GM18499 (cell line): ENCODE measurements at regions not wholly inside any gene's neighbourhood (a gene's known extent, or its start where the extent isn't known, plus 50 kb on each side); places are given as distances from the start of the nearest gene placed in this dataset.

Experiments used
- ATAC-seq: cut with Tn5 transposase; IDR thresholded peaks from one replicate; pipeline ENCODE4 v1.9.1; 2021; ENCODE audit warnings: moderate number of reproducible peaks; ENCODE audit not compliant: insufficient read depth, unreplicated experiment

- ATAC-seq, result no peak
Measured at GRCh38 chr5:93891491-93892480, 150.4 kb upstream of the POU5F2 start.

- ATAC-seq, result no peak
Measured at GRCh38 chr5:93890657-93891056, 149.3 kb upstream of the POU5F2 start.

GRCh38 chr5:93887678-93888077, 146.3 kb upstream of the POU5F2 start:
- no peak for ATAC-seq

- ATAC-seq, result no peak
Measured at GRCh38 chr5:93886917-93887361, 145.5 kb upstream of the POU5F2 start.

- no peak for ATAC-seq
Measured at GRCh38 chr5:93886098-93886806, 144.9 kb upstream of the POU5F2 start.

- no peak for ATAC-seq
Measured at GRCh38 chr5:93884254-93884653, 142.9 kb upstream of the POU5F2 start.

- ATAC-seq, result no peak
Measured at GRCh38 chr5:93883459-93883858, 142.1 kb upstream of the POU5F2 start.

GRCh38 chr5:93875693-93876092, 134.3 kb upstream of the POU5F2 start:
- ATAC-seq, result no peak

GRCh38 chr5:93874491-93874890, 133.1 kb upstream of the POU5F2 start:
- ATAC-seq, result peak; percentile 41

- ATAC-seq, result peak; percentile 52
Measured at GRCh38 chr5:93874080-93874479, 132.7 kb upstream of the POU5F2 start.

- ATAC-seq, result no peak
Measured at GRCh38 chr5:93873211-93873736, 131.9 kb upstream of the POU5F2 start.

- no peak for ATAC-seq
Measured at GRCh38 chr5:93870649-93871048, 129.2 kb upstream of the POU5F2 start.

- no peak for ATAC-seq
Measured at GRCh38 chr5:93868851-93869250, 127.5 kb upstream of the POU5F2 start.

- no peak for ATAC-seq
Measured at GRCh38 chr5:93850311-93850710, 108.9 kb upstream of the POU5F2 start.

GRCh38 chr5:93845376-93845775, 104.0 kb upstream of the POU5F2 start:
- no peak for ATAC-seq

- ATAC-seq, result no peak
Measured at GRCh38 chr5:93831449-93831848, 90.0 kb upstream of the POU5F2 start.

GRCh38 chr5:93830893-93831292, 89.5 kb upstream of the POU5F2 start:
- no peak for ATAC-seq

- no peak for ATAC-seq
Measured at GRCh38 chr5:93829346-93829745, 87.9 kb upstream of the POU5F2 start.

- no peak for ATAC-seq
Measured at GRCh38 chr5:93821891-93822415, 80.6 kb upstream of the POU5F2 start.

GRCh38 chr5:93819668-93820067, 78.3 kb upstream of the POU5F2 start:
- ATAC-seq, result no peak

- ATAC-seq, result no peak
Measured at GRCh38 chr5:93810780-93811179, 69.4 kb upstream of the POU5F2 start.
